ENCODE measurements at regions not wholly inside any gene's neighbourhood (a gene's known extent, or its start where the extent isn't known, plus 50 kb on each side); places are given as distances from the start of the nearest gene placed in this dataset.

GRCh38 chr22:48739348-48740085 is 1088.2 kb downstream of the BRD1 start:
- no peaks in the 10 kb centered on the region for H3K9me2 ChIP-seq (replicated peaks; ENCODE audit: insufficient read depth, low read length)
- H3K27ac ChIP-seq (ENCODE audit: low read length) = no peak overlapping the region
- H3K27me3 ChIP-seq (replicated peaks; ENCODE audit: insufficient read depth, low read length) = no peaks in the 10 kb centered on the region
- H2AFZ ChIP-seq (ENCODE audit: low read length) = no peak overlapping the region
- H3K4me3 ChIP-seq (ENCODE audit: low read length) = no peak overlapping the region
- H4K20me1 ChIP-seq (ENCODE audit: insufficient read depth, low read length) = no peaks in the 10 kb centered on the region
- H3K4me2 ChIP-seq (ENCODE audit: low read depth, low read length) = no peak overlapping the region
- no peak overlapping the region for H3K9ac ChIP-seq (ENCODE audit: low read length)
- TF ChIP-seq EZH2 (optimal IDR thresholded peaks at IDR 0.05; ENCODE audit: low read depth, low read length) (no peak), CTCF (IDR thresholded peaks at IDR 0.05; ENCODE audit: low read length) (no peak), EZH2phosphoT487 (IDR thresholded peaks at IDR 0.05; ENCODE audit: low read length) (no peak)
- H3F3A ChIP-seq (ENCODE audit: insufficient read depth, low read length) = no peaks in the 10 kb centered on the region
- H3K79me2 ChIP-seq (ENCODE audit: low read length) = no peaks in the 10 kb centered on the region
- no peaks in the 10 kb centered on the region for H3K9me3 ChIP-seq (replicated peaks; ENCODE audit: insufficient read depth, low read length)
- DNase-seq = no peak
- no peaks in the 10 kb centered on the region for H3K36me3 ChIP-seq (replicated peaks; ENCODE audit: insufficient read depth, low read length)
- no peaks in the 10 kb centered on the region for H3K4me1 ChIP-seq (ENCODE audit: low read length)

- H3K4me2 ChIP-seq (ENCODE audit: low read depth, low read length) = no peak overlapping the region
- H4K20me1 ChIP-seq (ENCODE audit: insufficient read depth, low read length) = no peaks in the 10 kb centered on the region
- H3K9ac ChIP-seq (ENCODE audit: low read length) = no peak overlapping the region
- no peaks in the 10 kb centered on the region for H3K79me2 ChIP-seq (ENCODE audit: low read length)
- no peak overlapping the region for H2AFZ ChIP-seq (ENCODE audit: low read length)
- H3K4me1 ChIP-seq (ENCODE audit: low read length) = no peaks in the 10 kb centered on the region
- no peaks in the 10 kb centered on the region for H3K27me3 ChIP-seq (replicated peaks; ENCODE audit: insufficient read depth, low read length)
- no peaks in the 10 kb centered on the region for H3K9me3 ChIP-seq (replicated peaks; ENCODE audit: insufficient read depth, low read length)
- no peaks in the 10 kb centered on the region for H3K36me3 ChIP-seq (replicated peaks; ENCODE audit: insufficient read depth, low read length)
- TF ChIP-seq CTCF (IDR thresholded peaks at IDR 0.05; ENCODE audit: low read length) (no peak), EZH2 (optimal IDR thresholded peaks at IDR 0.05; ENCODE audit: low read depth, low read length) (no peak), EZH2phosphoT487 (IDR thresholded peaks at IDR 0.05; ENCODE audit: low read length) (no peak)
- H3K4me3 ChIP-seq (ENCODE audit: low read length) = no peak overlapping the region
- H3K27ac ChIP-seq (ENCODE audit: low read length) = no peak overlapping the region
- no peaks in the 10 kb centered on the region for H3K9me2 ChIP-seq (replicated peaks; ENCODE audit: insufficient read depth, low read length)
- DNase-seq = no peak
- no peaks in the 10 kb centered on the region for H3F3A ChIP-seq (ENCODE audit: insufficient read depth, low read length)
Observed at GRCh38 chr22:48738204-48738980, 1089.3 kb downstream of the BRD1 start.

GRCh38 chr22:48737461-48738203 is 1090.0 kb downstream of the BRD1 start:
- no peaks in the 10 kb centered on the region for H3K9me3 ChIP-seq (replicated peaks; ENCODE audit: insufficient read depth, low read length)
- H3F3A ChIP-seq (ENCODE audit: insufficient read depth, low read length) = no peaks in the 10 kb centered on the region
- no peaks in the 10 kb centered on the region for H3K27me3 ChIP-seq (replicated peaks; ENCODE audit: insufficient read depth, low read length)
- no peak overlapping the region for H3K9ac ChIP-seq (ENCODE audit: low read length)
- DNase-seq = no peak
- no peaks in the 10 kb centered on the region for H3K9me2 ChIP-seq (replicated peaks; ENCODE audit: insufficient read depth, low read length)
- no peak overlapping the region for H3K4me2 ChIP-seq (ENCODE audit: low read depth, low read length)
- no peak overlapping the region for H3K4me3 ChIP-seq (ENCODE audit: low read length)
- H2AFZ ChIP-seq (ENCODE audit: low read length) = no peak overlapping the region
- H3K36me3 ChIP-seq (replicated peaks; ENCODE audit: insufficient read depth, low read length) = no peaks in the 10 kb centered on the region
- TF ChIP-seq CTCF (IDR thresholded peaks at IDR 0.05; ENCODE audit: low read length) (no peak), EZH2phosphoT487 (IDR thresholded peaks at IDR 0.05; ENCODE audit: low read length) (no peak)
- no peaks in the 10 kb centered on the region for H4K20me1 ChIP-seq (ENCODE audit: insufficient read depth, low read length)
- no peaks in the 10 kb centered on the region for H3K4me1 ChIP-seq (ENCODE audit: low read length)
- H3K79me2 ChIP-seq (ENCODE audit: low read length) = no peaks in the 10 kb centered on the region
- H3K27ac ChIP-seq (ENCODE audit: low read length) = no peak overlapping the region

Data from MM.1S (cell line).